PC-3 (cell line): ENCODE measurements at regions not wholly inside any gene's neighbourhood (a gene's known extent, or its start where the extent isn't known, plus 50 kb on each side); places are given as distances from the start of the nearest gene placed in this dataset.

Experiments used
- EZH2 ChIP-seq: fragments of 300-600 bp; sonication (generic); IDR thresholded peaks from one replicate; pipeline ENCODE4 v1.6.1; 2017; ENCODE audit warnings: antibody characterized with exemption, mild to moderate bottlenecking, low read length; ENCODE audit not compliant: unreplicated experiment
- EZH2phosphoT487 ChIP-seq: fragments of 300-600 bp; sonication (generic); IDR thresholded peaks from 2 replicates; pipeline ENCODE4 v1.6.1; 2018; ENCODE audit warnings: mild to moderate bottlenecking, antibody characterized with exemption, low read length, borderline replicate concordance
- TF ChIP-seq, protein P1 (sequence below): fragments of 300-600 bp; sonication (generic); conservative IDR thresholded peaks from 2 replicates; pipeline ENCODE4 v1.5.1; 2017; ENCODE audit warnings: antibody characterized with exemption, low read depth, mild to moderate bottlenecking, low read length

DNA sequence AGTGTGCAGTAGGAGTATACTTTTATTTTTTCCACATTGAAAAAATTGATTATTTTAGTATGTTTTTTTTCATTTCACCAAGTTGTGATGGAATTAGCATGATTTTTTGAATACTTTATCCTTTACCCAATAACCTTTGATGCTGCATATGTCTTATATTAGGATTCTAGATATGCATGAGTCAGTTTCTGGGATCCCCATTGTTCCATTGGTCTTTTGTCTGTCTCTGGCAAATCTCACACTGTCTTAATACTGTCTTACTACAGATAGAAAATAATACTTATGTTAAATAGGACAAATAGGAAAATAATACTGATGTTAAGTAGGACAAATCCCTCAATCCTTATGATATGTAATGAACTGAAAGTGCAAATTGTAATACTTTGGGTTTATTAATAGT lies 54.3 kb upstream of the ASB17 start:
- TF ChIP-seq, protein P1, sequence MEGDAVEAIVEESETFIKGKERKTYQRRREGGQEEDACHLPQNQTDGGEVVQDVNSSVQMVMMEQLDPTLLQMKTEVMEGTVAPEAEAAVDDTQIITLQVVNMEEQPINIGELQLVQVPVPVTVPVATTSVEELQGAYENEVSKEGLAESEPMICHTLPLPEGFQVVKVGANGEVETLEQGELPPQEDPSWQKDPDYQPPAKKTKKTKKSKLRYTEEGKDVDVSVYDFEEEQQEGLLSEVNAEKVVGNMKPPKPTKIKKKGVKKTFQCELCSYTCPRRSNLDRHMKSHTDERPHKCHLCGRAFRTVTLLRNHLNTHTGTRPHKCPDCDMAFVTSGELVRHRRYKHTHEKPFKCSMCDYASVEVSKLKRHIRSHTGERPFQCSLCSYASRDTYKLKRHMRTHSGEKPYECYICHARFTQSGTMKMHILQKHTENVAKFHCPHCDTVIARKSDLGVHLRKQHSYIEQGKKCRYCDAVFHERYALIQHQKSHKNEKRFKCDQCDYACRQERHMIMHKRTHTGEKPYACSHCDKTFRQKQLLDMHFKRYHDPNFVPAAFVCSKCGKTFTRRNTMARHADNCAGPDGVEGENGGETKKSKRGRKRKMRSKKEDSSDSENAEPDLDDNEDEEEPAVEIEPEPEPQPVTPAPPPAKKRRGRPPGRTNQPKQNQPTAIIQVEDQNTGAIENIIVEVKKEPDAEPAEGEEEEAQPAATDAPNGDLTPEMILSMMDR = no peak
- TF ChIP-seq EZH2phosphoT487 (no peak), EZH2 (no peak)
